ENCODE measurements at regions not wholly inside any gene's neighbourhood (a gene's known extent, or its start where the extent isn't known, plus 50 kb on each side); places are given as distances from the start of the nearest gene placed in this dataset.

DNA sequence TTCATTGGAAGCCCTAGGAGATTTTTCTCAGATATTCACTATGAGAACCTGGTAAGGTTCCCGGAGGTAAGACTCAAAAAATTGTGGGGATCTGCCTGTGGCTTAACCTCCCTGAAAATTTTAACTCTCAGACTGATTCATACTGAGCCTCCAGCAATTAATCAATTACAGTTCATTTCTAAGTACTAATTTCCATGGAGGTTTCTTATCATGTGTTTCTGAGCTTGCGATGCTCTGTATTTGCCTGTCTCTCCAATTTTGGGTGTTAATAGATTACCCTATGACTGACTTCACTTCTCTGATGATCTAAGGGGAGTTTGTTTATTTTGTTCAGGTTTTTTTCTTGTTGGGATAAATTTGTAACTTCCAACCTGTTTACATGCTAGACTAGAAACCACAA lies 215.4 kb upstream of the TMEM196 start:
- intact Hi-C loops (cut with micrococcal nuclease; ENCODE audit: unreplicated experiment), result no loop called here
- 23% methylated on average over 2 of the region's 2 CpGs for WGBS (ENCODE audit: low lambda C conversion rate)
- H3K9me3 ChIP-seq (ENCODE audit: low read length), result peaks cover 73% of the 10 kb centered on the region
- in situ Hi-C loops (cut with HindIII; ENCODE audit: extremely low pct_ligation_motif_present, low pct_unique_long_range_greater_than_20kb), result no loop called here
- ChIA-PET POLR2A (no interaction called here), CTCF (ENCODE audit: low intra/inter-chr PET ratio, low total read pairs) (no interaction called here)
- H2AFZ ChIP-seq (ENCODE audit: low read length), result no peak overlapping the region
- DNase-seq (ENCODE audit: low spot score) (no peak), ATAC-seq (no peak), FAIRE-seq (no peak)
- H3K9ac ChIP-seq (ENCODE audit: insufficient read depth, low read depth, low read length), result no peak overlapping the region
- H4K20me1 ChIP-seq (ENCODE audit: insufficient read depth, low read length), result no peaks in the 10 kb centered on the region
- no peaks in the 10 kb centered on the region for H3K27me3 ChIP-seq (ENCODE audit: control insufficient read depth in 1 of 2, insufficient read depth in 2 of 2, low read length in 2 of 2)
- H3K36me3 ChIP-seq (replicated peaks in 1 of 2; ENCODE audit: control insufficient read depth in 1 of 2, insufficient read depth in 2 of 2, low read length in 2 of 2), result no peaks in the 10 kb centered on the region
- no peak overlapping the region for H3K4me3 ChIP-seq (replicated peaks in 1 of 3; ENCODE audit: insufficient read depth in 1 of 3, low read depth in 2 of 3, low read length in 3 of 3)
- no peak overlapping the region for H3K27ac ChIP-seq (ENCODE audit: extremely low read length, insufficient read depth, low read length)
- no peaks in the 10 kb centered on the region for H3K4me1 ChIP-seq (ENCODE audit: insufficient read depth, low read length)
- BruUV-seq (replicated peaks), result no TSS peak
- H3K79me2 ChIP-seq (ENCODE audit: insufficient read depth, low read length), result no peaks in the 10 kb centered on the region
- no peak overlapping the region for H3K4me2 ChIP-seq (ENCODE audit: low read depth, low read length)
- TF ChIP-seq, protein P1, sequence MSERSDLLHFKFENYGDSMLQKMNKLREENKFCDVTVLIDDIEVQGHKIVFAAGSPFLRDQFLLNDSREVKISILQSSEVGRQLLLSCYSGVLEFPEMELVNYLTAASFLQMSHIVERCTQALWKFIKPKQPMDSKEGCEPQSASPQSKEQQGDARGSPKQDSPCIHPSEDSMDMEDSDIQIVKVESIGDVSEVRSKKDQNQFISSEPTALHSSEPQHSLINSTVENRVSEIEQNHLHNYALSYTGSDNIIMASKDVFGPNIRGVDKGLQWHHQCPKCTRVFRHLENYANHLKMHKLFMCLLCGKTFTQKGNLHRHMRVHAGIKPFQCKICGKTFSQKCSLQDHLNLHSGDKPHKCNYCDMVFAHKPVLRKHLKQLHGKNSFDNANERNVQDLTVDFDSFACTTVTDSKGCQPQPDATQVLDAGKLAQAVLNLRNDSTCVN (CRISPR knock-in tag; IDR thresholded peaks at IDR 0.05; ENCODE audit: borderline replicate concordance), result no peak

DNA sequence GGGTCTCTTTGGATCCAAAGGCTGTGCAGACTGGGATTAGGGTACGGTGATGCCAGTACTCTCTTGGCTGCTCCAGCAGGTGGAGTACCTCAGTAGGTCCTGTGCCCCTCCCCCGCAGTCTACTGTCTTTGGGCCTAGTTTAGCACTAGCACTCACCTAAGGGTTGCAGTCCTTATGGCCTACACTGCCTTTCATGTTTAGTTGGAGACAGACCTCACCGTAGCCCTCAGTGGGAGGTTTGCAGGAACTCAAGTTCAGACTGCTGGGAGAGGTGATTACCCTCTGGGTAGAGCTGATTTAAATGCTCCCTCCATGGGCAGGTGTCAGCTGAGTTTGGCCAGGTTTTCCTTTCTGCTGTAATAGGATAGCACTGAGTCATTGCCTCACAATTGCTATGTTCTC lies 210.8 kb upstream of the TMEM196 start:
- Histone ChIP-seq H3K4me3 (replicated peaks in 1 of 3; ENCODE audit: insufficient read depth in 1 of 3, low read depth in 2 of 3, low read length in 3 of 3) (no peak overlapping the region), H3K27me3 (ENCODE audit: control insufficient read depth in 1 of 2, insufficient read depth in 2 of 2, low read length in 2 of 2) (no peaks in the 10 kb centered on the region), H4K20me1 (ENCODE audit: insufficient read depth, low read length) (no peaks in the 10 kb centered on the region), H3K79me2 (ENCODE audit: insufficient read depth, low read length) (no peaks in the 10 kb centered on the region), H3K9me3 (ENCODE audit: low read length) (peaks cover 77% of the 10 kb centered on the region), H3K27ac (ENCODE audit: extremely low read length, insufficient read depth, low read length) (no peak overlapping the region), H2AFZ (ENCODE audit: low read length) (no peak overlapping the region), H3K36me3 (replicated peaks in 1 of 2; ENCODE audit: control insufficient read depth in 1 of 2, insufficient read depth in 2 of 2, low read length in 2 of 2) (no peaks in the 10 kb centered on the region), H3K4me1 (ENCODE audit: insufficient read depth, low read length) (no peaks in the 10 kb centered on the region), H3K4me2 (ENCODE audit: low read depth, low read length) (no peak overlapping the region), H3K9ac (ENCODE audit: insufficient read depth, low read depth, low read length) (no peak overlapping the region)
- DNase-seq (ENCODE audit: low spot score), result no peak
- TF ChIP-seq, protein P2, sequence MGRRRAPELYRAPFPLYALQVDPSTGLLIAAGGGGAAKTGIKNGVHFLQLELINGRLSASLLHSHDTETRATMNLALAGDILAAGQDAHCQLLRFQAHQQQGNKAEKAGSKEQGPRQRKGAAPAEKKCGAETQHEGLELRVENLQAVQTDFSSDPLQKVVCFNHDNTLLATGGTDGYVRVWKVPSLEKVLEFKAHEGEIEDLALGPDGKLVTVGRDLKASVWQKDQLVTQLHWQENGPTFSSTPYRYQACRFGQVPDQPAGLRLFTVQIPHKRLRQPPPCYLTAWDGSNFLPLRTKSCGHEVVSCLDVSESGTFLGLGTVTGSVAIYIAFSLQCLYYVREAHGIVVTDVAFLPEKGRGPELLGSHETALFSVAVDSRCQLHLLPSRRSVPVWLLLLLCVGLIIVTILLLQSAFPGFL (CRISPR knock-in tag; IDR thresholded peaks at IDR 0.05), result no peak
- in situ Hi-C loops (cut with HindIII; ENCODE audit: extremely low pct_ligation_motif_present, low pct_unique_long_range_greater_than_20kb), result no loop called here
- FAIRE-seq, result no peak
- POLR2A ChIA-PET, result no interaction called here
- ATAC-seq, result no peak
- no TSS peak for BruUV-seq (replicated peaks)
- CTCF ChIA-PET (ENCODE audit: low intra/inter-chr PET ratio, low total read pairs), result no interaction called here
- WGBS (ENCODE audit: low lambda C conversion rate), result no CpG with 5 or more reads among the region's 3 CpGs
- intact Hi-C loops (cut with micrococcal nuclease; ENCODE audit: unreplicated experiment), result no loop called here

Data from HepG2 (cell line).